GM12878 (cell line): ENCODE measurements at regions not wholly inside any gene's neighbourhood (a gene's known extent, or its start where the extent isn't known, plus 50 kb on each side); places are given as distances from the start of the nearest gene placed in this dataset.

Experiments used
- ATAC-seq: fragments of 200-7000 bp; cut with Tn5 transposase; 3 replicates; pipeline ENCODE4 v1.9.1; 2020; ENCODE audit warnings: mild to moderate bottlenecking, moderate library complexity
- BruUV-seq: library from RNA; stranded (reverse); fragments of 400-500 nt; replicated peaks from 2 replicates; lab custom pipeline; 2021; lab: Mats Ljungman, UMichigan
- CTCF ChIA-PET: fragments of 300-600 bp; sonication (Branson Sonifier 250); formaldehyde crosslinking; extraction: SDS; loops from one replicate; lab custom pipeline; 2021; ENCODE audit warnings: inconsistent platforms; lab: Yijun Ruan, JAX
- POLR2A ChIA-PET: fragments of 350-600 bp; formaldehyde crosslinking; extraction: SDS; loops from one replicate; lab custom pipeline; 2021; ENCODE audit warnings: inconsistent platforms; lab: Charles Lee
- RAD21 ChIA-PET: fragments of 300-600 bp; sonication (Branson Sonifier 250); formaldehyde crosslinking; loops from one replicate; lab custom pipeline; 2023; ENCODE audit warnings: antibody characterized with exemption; ENCODE audit not compliant: unreplicated experiment; lab: Charles Lee
- SMC1A ChIA-PET: fragments of 300-600 bp; sonication (Branson Sonifier 250); formaldehyde crosslinking; loops from one replicate; lab custom pipeline; 2023; ENCODE audit not compliant: unreplicated experiment, uncharacterized antibody; lab: Charles Lee
- DNase-seq: peaks from one replicate; pipeline ENCODE4 v3.0.0-alpha.2; 2011; ENCODE audit warnings: low read depth, low spot score
- FAIRE-seq: peaks from 3 replicates; lab custom pipeline; 2011; peaks lifted over from hg19 to GRCh38; lab: Jason Lieb, UNC
- H2AFZ ChIP-seq: 2 replicates; pipeline ENCODE4 v1.6.0; 2011; ENCODE audit warnings: low read depth, low read length, control low read depth; ENCODE audit not compliant: control insufficient read depth
- H3K27ac ChIP-seq: 2 replicates; pipeline ENCODE4 v1.5.1; 2011; ENCODE audit warnings: control low read depth; ENCODE audit not compliant: control insufficient read depth, insufficient read depth
- H3K27me3 ChIP-seq, 2 experiments: replicated peaks in 1 of 2; 2 replicates each; pipeline versions ENCODE4 v1.6.0 to v1.6.1; 2011; ENCODE audit warnings: low read length in 1 of 2; ENCODE audit not compliant: control insufficient read depth in 2 of 2, insufficient read depth in 2 of 2
- H3K36me3 ChIP-seq, 2 experiments: 2 replicates each; pipeline ENCODE4 v1.5.1; 2011; ENCODE audit warnings: low read length in 1 of 2; ENCODE audit not compliant: control insufficient read depth in 2 of 2, insufficient read depth in 2 of 2
- H3K4me1 ChIP-seq: 2 replicates; pipeline ENCODE4 v1.6.1; 2011; ENCODE audit warnings: mild to moderate bottlenecking, low read length, moderate library complexity, mixed read lengths; ENCODE audit not compliant: control insufficient read depth, insufficient read depth
- H3K4me2 ChIP-seq: 2 replicates; pipeline ENCODE4 v1.6.0; 2011; ENCODE audit warnings: control low read depth; ENCODE audit not compliant: control insufficient read depth, insufficient read depth
- H3K4me3 ChIP-seq: fragments of 200-600 bp; sonication (generic); 2 replicates; pipeline ENCODE4 v1.5.1; 2016
- H3K79me2 ChIP-seq: 2 replicates; pipeline ENCODE4 v1.6.0; 2011; ENCODE audit warnings: low read length; ENCODE audit not compliant: control insufficient read depth, insufficient read depth
- H3K9ac ChIP-seq: 2 replicates; pipeline ENCODE4 v1.8.0; 2011; ENCODE audit warnings: low read length, control low read depth, mixed read lengths; ENCODE audit not compliant: control insufficient read depth, insufficient read depth
- H3K9me3 ChIP-seq: replicated peaks from 3 replicates; pipeline ENCODE4 v1.5.1; 2011; ENCODE audit warnings: mild to moderate bottlenecking, low read length; ENCODE audit not compliant: control insufficient read depth, insufficient read depth
- H4K20me1 ChIP-seq: 2 replicates; pipeline ENCODE4 v1.6.0; 2011; ENCODE audit not compliant: control insufficient read depth, insufficient read depth
- CUX1 ChIP-seq: IDR thresholded peaks from 2 replicates; pipeline ENCODE4 v1.6.1; 2012; ENCODE audit warnings: improper control_type of control experiment, low read depth, low read length; ENCODE audit not compliant: insufficient replicate concordance
- E4F1 ChIP-seq: fragments of 450-650 bp; IDR thresholded peaks from 2 replicates; pipeline ENCODE4 v1.6.1; 2018; ENCODE audit warnings: borderline replicate concordance, mild to moderate bottlenecking; ENCODE audit not compliant: partially characterized antibody
- IRF3 ChIP-seq: fragments of 450-650 bp; IDR thresholded peaks from 2 replicates; pipeline ENCODE4 v1.6.1; 2014; ENCODE audit warnings: mild to moderate bottlenecking
- MAX ChIP-seq: IDR thresholded peaks from 2 replicates; pipeline ENCODE4 v1.6.1; 2012; ENCODE audit warnings: low read depth, low read length, improper control_type of control experiment
- MYC ChIP-seq: IDR thresholded peaks from 2 replicates; pipeline ENCODE4 v1.6.1; 2011; ENCODE audit warnings: mild to moderate bottlenecking, low read length, moderate library complexity, inconsistent platforms; ENCODE audit not compliant: insufficient read depth, insufficient replicate concordance, insufficient read length, severe bottlenecking
- SPI1 ChIP-seq: IDR thresholded peaks from 2 replicates; pipeline ENCODE4 v1.6.1; 2011; ENCODE audit warnings: low read depth, mild to moderate bottlenecking, low read length, moderate library complexity, borderline replicate concordance; ENCODE audit not compliant: insufficient read depth
- SUZ12 ChIP-seq: fragments of 200-600 bp; sonication (generic); IDR thresholded peaks from one replicate; pipeline ENCODE4 v1.6.1; 2018; ENCODE audit warnings: antibody characterized with exemption, mild to moderate bottlenecking; ENCODE audit not compliant: unreplicated experiment
- ZBTB4 ChIP-seq: fragments of 450-650 bp; formaldehyde crosslinking; IDR thresholded peaks from 2 replicates; pipeline ENCODE4 v1.4.0; 2022; ENCODE audit warnings: mild to moderate bottlenecking, moderate library complexity
- WGBS: methylation state at CpG from one replicate; pipeline ENCODE4 v1.1.6; 2016; ENCODE audit warnings: low lambda C conversion rate; ENCODE audit not compliant: insufficient replicate concordance, insufficient coverage; ENCODE audit errors: missing lambda C conversion rate; 5-methylcytosine and 5-hydroxymethylcytosine counted together
- in situ Hi-C: fragments of 300-500 bp; cut with MboI; formaldehyde crosslinking; loops from 9 replicates; pipeline ENCODE4 v1.14.3; 2018; ENCODE audit warnings: mixed read lengths
- intact Hi-C: fragments of 100-400 bp; cut with micrococcal nuclease; formaldehyde crosslinking; loops from one replicate; pipeline ENCODE4 v1.14.2; 2022; ENCODE audit not compliant: unreplicated experiment

GRCh38 chr18:8980496-8980895 lies 122.0 kb upstream of the NDUFV2 start (continued):
- TF ChIP-seq CUX1 (no peak), E4F1 (no peak), SUZ12 (no peak)
- TF ChIP-seq, all 136 proteins: peak for 0

GRCh38 chr18:8980918-8981317 lies 121.6 kb upstream of the NDUFV2 start:
- no TSS peak for BruUV-seq
- ChIA-PET RAD21 (interaction anchor here (1.5 kb wide), 1 partner anchor 285 kb away, joined by 5 read pairs; no protein-coding TSS in a partner anchor), SMC1A (no interaction called here), POLR2A (no interaction called here), CTCF (interaction anchor here (0.9 to 3.7 kb wide), 3 partner anchors 10 to 326 kb away, joined by 3 to 31 read pairs (median 6); no protein-coding TSS in a partner anchor)
- H3K27me3 ChIP-seq, result no peaks in the 10 kb centered on the region
- H3K4me2 ChIP-seq, result no peak overlapping the region
- no peak overlapping the region for H2AFZ ChIP-seq
- FAIRE-seq, result no peak
- 80% methylated on average over 6 of the region's 6 CpGs for WGBS
- no peak overlapping the region for H3K9ac ChIP-seq
- H3K9me3 ChIP-seq, result no peaks in the 10 kb centered on the region
- DNase-seq, result no peak
- H3K4me1 ChIP-seq, result no peaks in the 10 kb centered on the region
- no peak overlapping the region for H3K4me3 ChIP-seq
- no peak overlapping the region for H3K27ac ChIP-seq
- intact Hi-C loops (no loop called here), in situ Hi-C loops (loop anchor here (25.0 kb wide), 1 partner anchor 494 kb away; no protein-coding TSS in a partner anchor)
- no peaks in the 10 kb centered on the region for H4K20me1 ChIP-seq
- no peaks in the 10 kb centered on the region for H3K79me2 ChIP-seq
- ATAC-seq, result no peak
- no peaks in the 10 kb centered on the region for H3K36me3 ChIP-seq
- TF ChIP-seq ZBTB4 (CRISPR knock-in tag) (no peak), SPI1 (no peak), MYC (no peak), MAX (no peak), IRF3 (no peak)
